GM19468 (cell line): ENCODE measurements at regions not wholly inside any gene's neighbourhood (a gene's known extent, or its start where the extent isn't known, plus 50 kb on each side); places are given as distances from the start of the nearest gene placed in this dataset.
"Not testable (repeated sequence)": the region's sequence is repeated elsewhere in the genome, so short reads cannot be mapped to it uniquely, and the experiment has no call there.

Source experiments
- ATAC-seq: cut with Tn5 transposase; IDR thresholded peaks from one replicate; pipeline ENCODE4 v1.9.1; 2021; ENCODE audit warnings: mild to moderate bottlenecking, moderate library complexity, moderate number of reproducible peaks; ENCODE audit not compliant: unreplicated experiment; ENCODE audit errors: extremely low read depth

GRCh38 chr20:19921284-19921793, 95.8 kb upstream of the NAA20 start:
- no peak for ATAC-seq

GRCh38 chr20:19921829-19922228, 95.3 kb upstream of the NAA20 start:
- not testable (repeated sequence) for ATAC-seq

- no peak for ATAC-seq
Measured at GRCh38 chr20:19922716-19923115, 94.4 kb upstream of the NAA20 start.

- no peak for ATAC-seq
Measured at GRCh38 chr20:19923762-19924161, 93.4 kb upstream of the NAA20 start.

GRCh38 chr20:19924255-19924654, 92.9 kb upstream of the NAA20 start:
- ATAC-seq, result no peak

GRCh38 chr20:19926591-19926990, 90.6 kb upstream of the NAA20 start:
- no peak for ATAC-seq

GRCh38 chr20:19928328-19929011, 88.7 kb upstream of the NAA20 start:
- no peak for ATAC-seq

GRCh38 chr20:19929012-19929360, 88.2 kb upstream of the NAA20 start:
- ATAC-seq, result no peak

- no peak for ATAC-seq
Measured at GRCh38 chr20:19929481-19930145, 87.5 kb upstream of the NAA20 start.

GRCh38 chr20:19930426-19930825, 86.7 kb upstream of the NAA20 start:
- no peak for ATAC-seq

- ATAC-seq, result no peak
Measured at GRCh38 chr20:19932170-19932667, 84.9 kb upstream of the NAA20 start.

GRCh38 chr20:19934792-19935491, 82.2 kb upstream of the NAA20 start:
- no peak for ATAC-seq

GRCh38 chr20:19935842-19936241, 81.3 kb upstream of the NAA20 start:
- no peak for ATAC-seq

GRCh38 chr20:19936466-19937200, 80.5 kb upstream of the NAA20 start:
- no peak for ATAC-seq

- no peak for ATAC-seq
Measured at GRCh38 chr20:19937218-19937617, 79.9 kb upstream of the NAA20 start.

- ATAC-seq, result peak; percentile 79
Measured at GRCh38 chr20:19937651-19938420, 79.3 kb upstream of the NAA20 start.

GRCh38 chr20:19938421-19939090, 78.6 kb upstream of the NAA20 start:
- ATAC-seq, result no peak

GRCh38 chr20:19940988-19941460, 76.1 kb upstream of the NAA20 start:
- no peak for ATAC-seq

- no peak for ATAC-seq
Measured at GRCh38 chr20:19942611-19943010, 74.6 kb upstream of the NAA20 start.
